ENCODE measurements at regions not wholly inside any gene's neighbourhood (a gene's known extent, or its start where the extent isn't known, plus 50 kb on each side); places are given as distances from the start of the nearest gene placed in this dataset.

DNA sequence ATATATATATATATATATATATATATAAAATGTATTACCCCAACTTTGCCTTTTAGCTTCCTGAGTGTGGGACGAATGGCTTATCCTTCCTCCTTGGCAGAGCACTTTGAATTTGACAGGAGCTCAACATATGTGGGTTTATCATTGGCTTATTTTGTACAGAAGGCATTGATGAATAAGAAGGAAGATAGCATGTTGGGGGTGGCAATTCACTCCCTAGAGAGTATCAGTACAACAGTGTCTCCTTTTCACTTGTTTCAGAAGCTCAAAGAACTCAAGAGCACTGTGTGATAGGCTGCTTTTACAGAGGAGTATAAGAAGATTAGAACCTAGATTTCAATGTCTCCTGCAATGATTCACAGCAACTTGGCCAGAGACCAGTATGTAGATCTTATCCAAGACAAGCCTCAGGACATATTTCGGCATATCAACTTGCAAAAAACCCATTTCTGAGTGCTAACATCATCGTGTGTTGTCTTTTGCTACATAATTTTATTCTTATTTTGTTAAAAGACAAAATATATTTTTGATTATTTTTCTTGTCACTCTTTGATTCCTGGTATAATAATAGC is 345.8 kb downstream of the SOCS6 start:
- no peak for TF ChIP-seq CTCF (IDR thresholded peaks at IDR 0.05; ENCODE audit: extremely low read depth, insufficient read depth, missing control alignments)
- DNase-seq (ENCODE audit: low spot score): no peak
- in situ Hi-C loops (cut with MboI; ENCODE audit: low pct_unique_long_range_greater_than_20kb, low sequenced_read_pairs, unreplicated experiment): no loop called here

GRCh38 chr18:70627182-70627802 is 338.4 kb downstream of the SOCS6 start:
- TF ChIP-seq CTCF (IDR thresholded peaks at IDR 0.05; ENCODE audit: extremely low read depth, insufficient read depth, missing control alignments): no peak
- in situ Hi-C loops (cut with MboI; ENCODE audit: low pct_unique_long_range_greater_than_20kb, low sequenced_read_pairs, unreplicated experiment): no loop called here
- no peak for DNase-seq (ENCODE audit: low spot score)

DNA sequence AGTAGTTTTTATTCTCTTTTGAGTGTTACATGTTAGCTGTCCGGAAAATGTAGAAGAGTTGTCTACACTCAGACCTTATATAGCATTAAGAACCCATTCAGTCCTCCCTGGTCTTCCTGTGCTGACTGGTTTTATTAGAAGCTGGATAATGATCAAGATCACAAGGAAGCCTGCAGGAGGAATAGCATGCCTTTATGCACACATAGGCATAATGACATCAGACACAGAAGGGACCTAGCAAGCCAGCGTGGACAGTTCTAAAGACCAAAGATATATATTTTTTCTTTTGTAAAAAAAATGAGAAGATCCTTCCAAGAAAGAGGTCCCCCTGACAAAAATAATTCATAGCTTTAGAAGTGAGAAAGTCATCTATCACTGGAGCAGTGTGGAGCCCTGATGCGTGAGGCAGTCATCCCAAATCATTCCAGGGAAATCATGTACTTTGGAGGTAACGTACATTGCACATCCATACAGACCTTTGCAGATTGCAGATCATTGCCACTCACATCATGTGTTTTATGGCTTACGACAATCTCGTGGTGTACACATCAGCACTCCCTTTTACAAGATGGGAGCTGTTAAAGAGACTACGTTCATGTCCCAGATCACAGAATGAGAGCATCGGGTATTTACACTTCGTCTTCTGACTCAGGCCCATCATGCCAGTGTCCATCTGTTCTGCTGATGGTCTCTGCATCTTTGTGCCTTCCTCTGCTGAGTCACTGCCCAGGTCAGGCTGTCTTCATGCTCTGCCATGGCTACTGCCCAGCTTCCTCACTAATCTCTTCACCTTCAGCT is 334.0 kb downstream of the SOCS6 start:
- in situ Hi-C loops (cut with MboI; ENCODE audit: low pct_unique_long_range_greater_than_20kb, low sequenced_read_pairs, unreplicated experiment): no loop called here
- no peak for DNase-seq (ENCODE audit: low spot score)
- TF ChIP-seq CTCF (IDR thresholded peaks at IDR 0.05; ENCODE audit: extremely low read depth, insufficient read depth, missing control alignments): no peak

- in situ Hi-C loops (cut with MboI; ENCODE audit: low pct_unique_long_range_greater_than_20kb, low sequenced_read_pairs, unreplicated experiment): no loop called here
- TF ChIP-seq CTCF (IDR thresholded peaks at IDR 0.05; ENCODE audit: extremely low read depth, insufficient read depth, missing control alignments): no peak
- no peak for DNase-seq (ENCODE audit: low spot score)
Measured at GRCh38 chr18:70621710-70622109, 332.9 kb downstream of the SOCS6 start.

GRCh38 chr18:70620837-70621612 is 332.2 kb downstream of the SOCS6 start:
- TF ChIP-seq CTCF (IDR thresholded peaks at IDR 0.05; ENCODE audit: extremely low read depth, insufficient read depth, missing control alignments): no peak
- in situ Hi-C loops (cut with MboI; ENCODE audit: low pct_unique_long_range_greater_than_20kb, low sequenced_read_pairs, unreplicated experiment): no loop called here
- DNase-seq (ENCODE audit: low spot score): no peak

GRCh38 chr18:70617020-70617763 is 328.3 kb downstream of the SOCS6 start:
- in situ Hi-C loops (cut with MboI; ENCODE audit: low pct_unique_long_range_greater_than_20kb, low sequenced_read_pairs, unreplicated experiment): no loop called here
- no peak for TF ChIP-seq CTCF (IDR thresholded peaks at IDR 0.05; ENCODE audit: extremely low read depth, insufficient read depth, missing control alignments)
- DNase-seq (ENCODE audit: low spot score): no peak
